Stimulated activated CD8-positive, alpha-beta memory T cell treated with anti-CD3 and anti-CD28 coated beads, Interleukin-12 subunit alpha, Interleukin-12 subunit beta, amount 100 ng/mL, for 1 hour (primary cell): ENCODE measurements at regions not wholly inside any gene's neighbourhood (a gene's known extent, or its start where the extent isn't known, plus 50 kb on each side); places are given as distances from the start of the nearest gene placed in this dataset.

Experiments used
- DNase-seq: peaks from one replicate; pipeline ENCODE4 v3.0.0-alpha.2; 2020; ENCODE audit warnings: low read depth

DNA sequence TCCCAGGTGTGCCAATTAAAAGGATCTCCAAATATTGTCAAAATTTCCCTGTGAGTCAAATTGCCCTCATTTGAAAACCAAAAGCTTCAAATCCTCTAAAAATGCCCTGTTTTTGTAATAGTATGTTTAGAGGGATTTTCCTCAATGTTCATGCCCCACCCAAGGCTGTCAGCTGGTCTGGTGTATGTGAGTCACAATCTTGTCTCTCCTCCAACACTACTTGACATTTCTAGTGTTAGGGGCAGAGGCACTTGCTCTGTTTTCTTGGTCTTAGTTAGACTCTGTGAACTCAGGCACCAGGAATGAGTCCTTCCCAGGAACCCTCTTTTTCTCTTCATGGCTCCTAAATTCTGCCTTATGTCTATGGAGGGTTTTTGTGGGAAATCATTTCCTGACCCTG is 634.8 kb downstream of the KCNJ2 start:
- DNase-seq, result no peak

DNA sequence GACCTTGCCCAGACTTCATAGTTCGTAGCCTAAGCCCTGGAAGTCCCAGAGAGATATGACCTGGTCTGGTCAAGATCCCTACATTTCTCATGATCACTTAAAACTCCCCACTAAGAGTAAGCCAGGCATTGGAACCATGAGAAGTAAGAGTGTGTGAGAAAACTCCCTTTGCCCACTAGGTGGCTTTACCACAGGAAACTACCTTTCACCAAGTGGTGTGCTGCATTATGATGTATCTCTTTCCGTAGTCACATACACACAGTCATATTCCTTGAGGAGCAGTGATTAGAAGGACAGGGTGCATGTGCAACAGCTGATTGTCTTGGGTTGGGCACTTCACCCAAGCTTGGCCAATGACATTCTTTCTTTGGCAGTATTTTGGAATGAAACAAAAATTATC is 639.3 kb downstream of the KCNJ2 start:
- DNase-seq, result no peak

DNA sequence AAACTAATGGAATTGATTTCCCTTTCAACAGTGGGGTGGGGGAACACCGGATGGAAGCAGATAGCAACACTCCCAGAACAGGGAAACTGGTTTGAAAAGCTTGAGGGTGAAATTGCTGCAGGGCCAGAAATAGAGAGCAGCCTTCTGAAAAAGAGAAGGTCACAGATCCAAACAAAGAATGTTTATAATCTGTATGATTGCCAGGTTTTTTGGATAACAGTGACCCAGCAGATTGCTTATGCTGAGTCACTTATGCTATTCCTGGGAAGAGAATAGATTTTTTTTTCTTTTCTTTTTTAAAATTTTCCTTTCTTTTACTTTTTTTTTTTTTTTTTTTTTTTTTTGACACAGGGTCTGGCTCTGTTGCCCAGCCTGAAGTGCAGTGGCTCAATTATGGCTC is 641.3 kb downstream of the KCNJ2 start:
- no peak for DNase-seq

DNA sequence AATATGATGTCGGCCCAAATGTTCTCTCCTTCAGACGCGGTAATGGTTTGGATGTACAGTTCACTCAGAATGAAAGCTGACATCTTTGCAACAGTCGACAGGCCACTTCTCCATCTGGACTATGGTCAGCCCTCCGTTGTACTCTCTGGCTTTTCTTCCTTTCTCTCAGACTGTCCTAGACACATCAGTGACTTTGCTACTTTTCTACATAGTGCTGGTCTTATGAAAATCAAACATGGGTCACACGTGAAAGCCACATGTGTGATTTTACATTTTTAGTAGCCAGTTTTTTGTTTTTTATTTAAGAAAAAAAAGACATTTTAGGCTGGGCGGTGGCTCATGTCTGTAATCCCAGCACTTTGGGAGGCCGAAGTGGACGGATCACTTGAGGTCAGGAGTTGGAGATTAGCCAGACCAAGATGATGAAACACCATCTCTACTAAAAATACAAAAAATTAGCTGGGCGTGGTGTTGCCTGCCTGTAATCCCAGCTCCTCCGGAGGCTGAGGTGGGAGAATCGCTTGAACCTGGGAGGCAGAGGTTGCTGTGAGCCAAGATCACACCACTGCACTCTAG is 644.1 kb downstream of the KCNJ2 start:
- no peak for DNase-seq

DNA sequence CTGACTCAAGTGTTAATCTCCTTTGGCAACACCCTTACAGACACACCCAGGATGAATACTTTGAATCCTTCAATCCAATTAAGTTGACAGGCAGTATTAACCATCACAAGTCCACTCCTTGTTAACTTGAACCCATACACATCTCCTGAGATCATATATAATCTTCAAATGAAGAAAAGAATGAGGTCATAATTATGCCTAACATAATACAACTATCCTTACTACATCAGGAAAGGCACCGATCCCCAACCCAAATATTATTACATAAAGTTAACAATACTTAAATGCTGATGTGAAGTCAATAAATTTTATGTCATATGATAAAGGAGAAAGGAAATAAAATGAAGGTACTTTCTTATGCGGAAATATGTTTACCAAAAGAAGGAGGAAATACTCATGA is 649.9 kb downstream of the KCNJ2 start:
- DNase-seq, result no peak

DNA sequence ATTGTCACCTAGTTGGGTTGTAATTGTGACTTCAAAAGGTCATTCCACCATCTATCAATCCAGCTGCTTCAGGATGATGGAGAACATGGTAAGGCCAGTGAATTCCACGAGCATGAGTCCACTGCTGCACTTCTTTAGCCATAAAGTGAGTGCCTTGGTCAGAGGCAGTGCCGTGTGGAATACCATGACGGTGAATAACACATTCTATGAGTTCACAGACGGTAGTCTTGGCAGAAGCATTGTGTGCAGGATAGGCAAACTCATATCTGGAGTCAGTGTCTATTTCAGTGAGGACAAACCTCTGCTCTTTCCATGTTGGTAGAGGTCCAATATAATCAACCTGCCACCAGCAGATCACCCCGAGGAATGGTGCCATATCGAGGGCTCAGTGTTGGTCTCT is 650.9 kb downstream of the KCNJ2 start:
- DNase-seq, result no peak

DNA sequence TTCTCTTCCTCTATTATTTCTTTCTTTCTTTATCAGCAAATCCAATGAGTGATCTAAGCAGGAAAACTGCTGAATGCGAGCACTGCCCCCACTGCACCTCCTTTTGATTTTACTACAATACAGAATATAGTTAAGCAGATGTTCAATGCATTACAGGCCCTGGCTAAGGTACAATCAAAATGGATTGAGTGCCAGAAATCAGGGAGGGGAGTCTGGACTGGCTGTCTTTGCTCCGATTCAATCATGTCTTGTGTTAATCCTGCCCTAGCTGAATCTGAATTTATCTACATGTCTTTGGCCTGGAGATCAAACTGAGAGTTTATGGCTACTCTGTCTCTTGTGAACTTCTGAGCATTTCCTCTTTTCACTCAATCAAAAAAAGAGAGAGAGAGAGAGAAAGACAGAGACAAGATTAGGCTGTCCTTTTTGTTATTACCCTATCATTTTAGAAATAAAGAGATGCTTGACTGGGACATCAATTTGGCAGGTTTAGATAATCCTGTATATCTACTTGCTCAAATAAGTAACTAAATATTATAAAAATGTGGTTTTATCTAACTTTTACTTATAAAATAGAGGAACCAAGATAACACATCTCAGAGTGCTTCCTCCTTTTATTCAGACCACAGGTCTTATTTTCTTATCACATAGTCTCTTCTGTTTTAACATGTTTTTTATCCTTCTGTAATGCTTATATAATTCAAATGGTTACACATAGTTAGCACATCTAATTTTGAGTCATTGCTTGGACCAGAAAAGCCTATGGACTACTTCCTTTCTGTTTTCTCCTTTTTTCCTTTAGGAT is 656.2 kb downstream of the KCNJ2 start:
- DNase-seq, result no peak

DNA sequence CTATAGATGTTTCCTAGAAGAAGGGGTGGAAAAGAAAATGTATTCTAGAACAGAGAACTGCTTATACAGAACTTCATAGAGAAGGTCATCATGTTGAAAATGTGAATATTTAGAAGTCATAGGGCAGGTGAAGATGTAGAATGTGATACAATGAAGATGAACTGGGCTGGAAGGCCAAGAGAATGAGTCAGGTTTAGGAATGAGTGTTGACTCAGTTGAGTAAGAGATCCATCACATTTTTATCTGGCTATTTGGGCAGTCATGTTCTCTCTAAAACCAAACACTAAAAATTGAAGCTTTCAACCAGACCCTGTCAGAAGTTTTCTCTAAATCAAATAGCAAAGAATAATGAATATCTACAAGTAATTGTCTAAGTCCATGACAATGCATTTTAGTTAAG is 660.5 kb downstream of the KCNJ2 start:
- DNase-seq, result no peak

DNA sequence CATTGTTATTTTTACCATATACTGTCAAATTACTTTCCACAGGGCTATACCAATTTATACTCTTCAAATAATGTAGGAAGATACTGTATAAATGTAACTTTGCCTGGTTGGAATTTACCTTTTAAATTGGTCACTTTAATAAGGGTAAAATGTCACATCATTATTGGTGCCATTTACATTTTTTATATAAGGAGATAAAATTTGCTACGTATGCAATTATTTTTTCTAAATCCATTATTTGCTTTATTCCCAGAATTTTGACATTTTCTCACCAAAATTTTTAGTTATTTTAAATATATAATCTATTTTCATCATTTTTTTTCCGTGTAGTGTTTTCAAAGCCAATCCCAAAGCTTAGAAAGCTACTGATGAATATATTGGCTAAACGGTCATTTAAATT is 664.7 kb downstream of the KCNJ2 start:
- DNase-seq, result no peak

DNA sequence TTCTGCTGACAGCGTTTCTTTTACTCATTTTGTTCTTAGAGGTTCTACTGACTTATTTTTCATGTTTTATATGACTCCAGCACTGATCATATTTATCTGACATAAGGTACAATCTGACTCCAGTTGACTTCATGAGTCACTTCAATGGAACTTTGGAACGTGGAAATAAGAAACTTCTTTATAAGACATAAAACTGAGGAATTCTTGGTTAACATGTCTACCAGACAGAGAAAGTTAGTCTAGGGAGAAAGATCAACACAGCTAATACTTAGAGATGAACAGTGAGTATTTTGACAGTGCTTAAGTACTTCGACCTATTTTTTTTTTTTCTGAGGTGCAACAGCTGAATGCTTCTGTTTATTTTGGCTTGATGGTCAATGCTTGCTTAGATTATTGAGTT is 679.5 kb downstream of the KCNJ2 start:
- no peak for DNase-seq

DNA sequence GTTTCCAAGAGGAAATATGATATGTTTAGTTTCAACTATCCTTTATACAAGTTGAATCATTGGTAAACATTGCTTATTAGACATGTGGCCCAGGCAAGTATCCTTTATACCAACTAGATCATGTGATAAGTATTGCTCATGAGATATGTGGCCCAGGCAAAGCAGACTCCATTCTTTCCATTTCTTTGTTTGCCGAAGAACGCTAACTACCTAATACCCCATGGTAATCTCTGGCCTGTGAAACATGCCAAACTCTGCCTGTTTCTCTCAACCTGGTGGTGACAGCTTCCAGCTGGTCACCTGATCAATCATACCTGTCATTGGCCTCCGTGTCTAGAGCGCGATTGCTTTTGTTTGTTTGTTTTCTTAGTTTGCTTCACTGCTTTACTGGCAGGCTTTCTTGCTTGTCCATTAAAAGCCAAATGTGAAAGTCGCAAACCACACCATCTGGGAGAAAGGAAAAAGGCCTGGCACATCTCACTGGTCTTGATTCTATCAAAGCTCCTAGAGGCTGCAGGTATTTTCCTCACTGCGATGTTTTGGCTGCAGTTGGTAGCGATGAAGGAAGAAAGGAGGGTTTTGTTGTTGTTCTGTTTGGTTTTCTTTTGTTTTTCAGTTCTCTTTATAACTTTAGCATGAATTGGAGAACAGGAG is 686.2 kb downstream of the KCNJ2 start:
- no peak for DNase-seq

DNA sequence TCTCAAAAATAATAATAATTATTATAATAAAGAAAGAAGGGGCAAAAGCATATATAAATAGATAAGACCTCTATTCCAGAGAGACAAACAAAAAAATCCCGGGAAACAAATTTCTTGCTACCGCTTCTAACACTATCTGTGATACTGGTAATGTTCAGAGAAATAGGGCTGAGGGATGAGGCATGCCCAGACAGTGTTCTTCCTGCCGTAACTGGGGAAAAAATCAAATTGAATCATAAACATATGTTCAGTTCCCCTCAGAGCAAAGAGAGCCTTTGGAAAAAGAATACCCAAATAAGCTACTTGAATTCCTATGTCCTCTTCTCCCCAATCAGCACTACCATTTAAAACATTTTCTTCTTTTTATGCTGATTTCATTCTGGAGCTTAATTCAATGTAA is 688.0 kb downstream of the KCNJ2 start:
- no peak for DNase-seq

DNA sequence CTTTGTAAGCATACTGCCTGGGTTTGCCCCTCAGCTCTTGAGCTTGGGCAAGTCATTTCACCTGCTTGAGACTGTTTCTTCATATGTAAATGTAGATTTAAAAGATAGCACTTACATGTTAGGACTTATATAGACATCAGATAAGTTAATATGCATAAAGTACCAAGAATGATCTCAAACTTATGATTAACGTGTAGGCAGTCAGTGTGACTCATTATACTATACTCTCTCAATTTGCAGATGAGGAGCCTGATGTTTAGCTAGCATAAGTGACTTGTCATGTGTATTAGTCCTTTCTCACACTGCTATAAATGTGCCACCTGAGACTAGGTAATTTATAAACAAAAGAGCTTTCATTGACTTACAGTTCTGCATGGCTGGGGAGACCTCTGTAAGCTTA is 690.5 kb downstream of the KCNJ2 start:
- no peak for DNase-seq

DNA sequence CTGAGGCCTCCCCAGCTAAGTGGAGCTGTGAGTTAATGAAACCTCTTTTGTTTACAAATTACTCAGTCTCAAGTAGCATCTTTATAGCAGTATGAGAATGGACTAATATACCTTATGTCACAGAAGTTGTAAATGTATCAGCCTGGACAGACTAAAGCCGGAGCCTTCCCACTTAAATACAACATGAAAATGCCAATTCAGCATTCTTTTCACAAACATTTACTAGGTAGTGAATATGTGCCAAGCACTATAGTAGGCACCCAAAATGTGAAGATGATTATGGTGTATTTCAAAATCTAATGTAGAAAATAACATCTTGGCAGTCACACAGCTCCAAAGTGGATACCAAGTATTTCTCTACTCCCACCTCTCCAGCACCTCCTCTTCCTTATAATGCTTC is 693.0 kb downstream of the KCNJ2 start:
- DNase-seq, result no peak

DNA sequence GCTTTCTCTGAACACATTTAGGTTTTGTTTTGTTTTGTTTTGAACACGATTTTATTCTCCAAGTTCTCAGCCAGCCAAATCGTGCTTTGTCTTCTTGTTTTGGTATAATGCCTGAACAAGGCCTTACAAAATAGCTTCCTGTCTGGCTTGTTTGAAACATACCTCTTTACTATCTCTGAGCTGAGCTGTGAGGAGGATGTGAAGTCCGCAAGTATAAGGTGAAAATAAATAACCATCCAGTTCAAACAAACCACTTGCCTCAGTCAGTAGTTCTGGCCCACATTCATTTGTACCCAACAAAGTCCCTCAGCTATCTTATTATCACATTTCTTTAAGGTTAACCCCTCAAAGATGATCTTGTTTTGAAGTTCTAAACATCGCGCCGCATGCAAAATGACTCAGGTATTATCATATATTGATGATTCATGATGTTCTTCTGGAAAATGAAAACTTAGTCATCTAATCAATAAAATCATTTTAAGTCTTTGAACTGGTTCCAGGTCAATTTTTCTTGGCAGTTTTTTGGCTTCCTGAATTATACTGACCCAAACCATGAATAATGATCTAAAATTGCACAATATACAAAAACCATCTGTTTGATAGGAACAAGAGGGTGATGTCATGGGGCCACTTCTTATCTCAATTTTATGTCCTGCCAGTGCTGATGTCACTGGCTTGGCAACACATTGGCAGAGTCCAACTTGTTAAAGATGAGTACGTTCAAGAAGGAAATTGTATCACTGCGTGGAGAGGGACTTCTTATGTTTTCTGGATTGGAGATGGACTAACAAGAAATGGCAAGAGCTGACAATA is 694.3 kb downstream of the KCNJ2 start:
- no peak for DNase-seq

DNA sequence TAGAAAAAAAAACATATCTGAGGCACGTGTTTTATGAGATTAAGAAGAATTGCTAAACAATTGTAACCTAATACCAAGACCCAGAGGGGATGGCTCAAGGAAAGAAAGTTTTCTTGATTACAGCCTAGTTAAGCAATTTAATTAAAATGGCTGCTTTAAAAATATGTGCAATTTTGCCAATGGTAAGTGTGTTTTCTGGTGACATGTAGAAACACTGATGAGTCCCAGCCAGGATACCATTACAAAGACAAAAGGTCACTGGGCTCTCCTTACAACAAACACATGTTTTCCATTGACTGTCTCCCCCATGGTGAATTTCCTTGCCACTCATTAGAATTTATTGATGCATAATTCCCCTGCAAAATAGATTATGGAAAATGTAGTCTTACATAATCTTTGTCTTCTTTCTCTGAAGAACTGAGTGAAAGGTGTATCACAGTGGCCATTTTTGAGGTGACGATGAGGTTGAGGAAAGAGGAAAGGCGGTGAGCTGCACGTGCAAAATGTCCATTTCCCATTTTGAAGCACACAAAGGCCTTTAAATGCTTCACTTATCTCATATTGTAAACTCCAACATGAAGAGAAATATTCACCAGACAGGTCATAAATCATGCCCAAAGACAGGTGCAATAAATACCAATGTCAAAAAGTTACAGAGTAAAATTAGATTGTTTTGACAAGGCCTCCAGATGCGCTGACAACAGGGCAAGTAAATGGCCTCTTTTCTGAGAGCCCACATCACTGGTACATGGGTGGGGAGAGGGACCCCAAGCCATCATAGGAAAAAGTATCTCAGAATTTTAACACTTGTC is 696.9 kb downstream of the KCNJ2 start:
- DNase-seq, result no peak

DNA sequence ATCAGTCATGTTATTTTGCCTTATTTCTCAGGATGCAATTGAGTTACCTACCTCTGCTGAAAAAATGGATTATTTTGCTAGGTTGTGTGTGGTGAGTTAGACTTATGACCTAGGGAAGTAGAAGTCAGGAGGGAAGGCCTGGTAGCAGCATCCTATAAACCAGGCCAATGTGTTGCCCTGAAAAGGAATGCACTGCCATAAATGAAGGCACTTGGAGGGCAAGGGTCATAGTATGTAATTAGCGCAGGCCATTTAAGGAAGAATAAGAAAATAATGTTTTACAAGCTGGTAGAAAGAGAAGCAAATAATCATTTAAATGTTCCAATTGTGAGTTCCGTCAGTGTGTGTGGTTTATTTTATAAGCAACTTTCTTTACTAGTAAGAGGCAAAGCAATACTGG is 698.8 kb downstream of the KCNJ2 start:
- no peak for DNase-seq

DNA sequence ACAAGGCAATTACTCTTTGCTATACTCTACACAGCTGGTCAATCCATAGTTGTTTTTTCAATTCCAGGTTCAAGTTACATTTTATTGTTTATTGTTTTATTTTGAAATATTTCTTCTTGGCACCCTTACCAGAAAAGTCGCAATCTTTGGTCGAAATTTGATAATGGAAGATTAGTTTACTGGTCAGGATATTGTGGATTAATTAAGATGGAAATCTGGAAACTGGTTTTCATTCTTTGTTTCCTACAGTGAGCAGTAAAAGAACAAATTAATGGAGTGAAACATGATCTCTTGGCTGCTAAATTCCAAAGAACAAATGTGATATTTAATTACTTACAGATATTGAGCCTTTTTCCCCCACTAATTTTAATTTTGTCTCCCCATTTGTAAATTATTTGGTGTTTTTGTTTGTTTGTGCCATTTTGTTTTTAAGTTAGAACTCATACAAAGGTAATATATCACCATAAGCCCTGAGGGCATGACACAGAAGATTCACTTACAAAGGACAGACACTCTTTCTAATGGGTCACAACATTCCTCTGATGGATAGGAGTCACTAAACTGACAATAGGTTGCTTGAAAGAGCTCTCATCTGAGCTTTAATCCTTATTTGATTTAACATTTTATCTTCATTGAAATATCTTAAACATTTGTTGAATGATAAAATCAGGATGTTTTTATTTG is 700.2 kb downstream of the KCNJ2 start:
- DNase-seq, result no peak

DNA sequence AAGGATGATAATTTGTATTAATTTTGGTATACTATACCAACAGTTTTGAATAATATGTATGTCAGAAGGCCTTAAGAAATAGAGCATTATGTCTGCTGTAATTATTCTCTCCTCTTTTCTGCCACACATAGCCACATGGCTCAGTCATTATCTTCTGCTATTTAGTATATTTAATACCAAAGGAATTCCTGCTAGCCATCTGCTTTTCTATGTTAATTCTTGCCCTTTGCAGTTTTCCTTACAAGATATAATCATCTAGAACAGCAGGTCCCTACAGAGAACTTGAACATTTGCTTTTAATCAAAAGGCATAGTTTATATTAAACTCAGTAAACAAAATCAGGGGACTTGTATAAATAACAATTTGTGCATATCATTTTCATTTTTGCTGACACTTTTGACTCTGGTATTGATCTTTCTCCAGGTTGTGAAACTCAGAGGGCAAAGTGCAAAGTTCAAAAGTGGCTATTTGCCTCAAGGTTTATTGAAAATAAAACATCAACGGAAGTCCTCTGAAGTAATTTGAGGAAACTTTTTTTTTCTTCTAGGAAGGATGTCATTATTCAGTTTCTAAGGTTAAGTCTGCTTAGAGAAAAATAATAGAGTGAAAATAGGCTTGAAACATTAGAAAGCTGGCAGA is 702.0 kb downstream of the KCNJ2 start:
- DNase-seq, result no peak

DNA sequence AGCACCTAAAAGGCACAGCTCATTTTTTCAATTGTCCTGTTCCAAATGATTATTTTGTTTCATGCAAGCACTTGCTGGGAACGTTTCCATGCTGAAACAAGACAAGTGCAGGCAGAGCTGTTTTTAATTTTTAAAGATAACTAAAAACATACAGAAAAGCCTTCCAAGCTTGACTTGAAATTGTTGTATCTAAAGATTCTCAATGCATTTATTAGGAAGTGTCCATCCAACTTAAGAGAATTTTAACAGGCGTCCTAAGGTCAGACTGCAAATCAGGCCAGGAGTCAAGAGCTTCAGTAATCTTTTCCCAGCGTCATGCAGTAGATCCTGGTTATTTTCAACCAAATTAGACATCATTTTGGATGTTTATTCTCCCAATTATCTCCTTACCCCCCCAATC is 702.8 kb downstream of the KCNJ2 start:
- DNase-seq, result no peak
